PFSK-1 (cell line): ENCODE measurements at regions not wholly inside any gene's neighbourhood (a gene's known extent, or its start where the extent isn't known, plus 50 kb on each side); places are given as distances from the start of the nearest gene placed in this dataset.

Source experiments
- FOXP2 ChIP-seq: optimal IDR thresholded peaks from 2 replicates; pipeline ENCODE3; 2011; ENCODE audit warnings: borderline replicate concordance, control low read depth, inconsistent platforms; ENCODE audit not compliant: insufficient read depth; ENCODE audit errors: extremely low read length, extremely low read depth
- POLR2AphosphoS5 ChIP-seq: IDR thresholded peaks from 2 replicates; pipeline ENCODE4 v1.6.1; 2012; ENCODE audit warnings: low read depth, mild to moderate bottlenecking, control low read depth, low read length, moderate library complexity
- REST ChIP-seq, 2 experiments: IDR thresholded peaks; 2 replicates each; pipeline versions ENCODE4 v1.6.1 to v1.8.0; 2011 to 2012; ENCODE audit warnings: low read depth in 2 of 2, low read length in 2 of 2, control low read depth in 1 of 2, inconsistent platforms in 1 of 2, mild to moderate bottlenecking in 1 of 2, moderate library complexity in 1 of 2; ENCODE audit not compliant: insufficient read depth in 1 of 2
- SIN3A ChIP-seq: IDR thresholded peaks from 2 replicates; pipeline ENCODE4 v1.6.1; 2012; ENCODE audit warnings: mild to moderate bottlenecking, low read length, moderate library complexity, borderline replicate concordance; ENCODE audit not compliant: insufficient read depth
- TAF1 ChIP-seq: IDR thresholded peaks from 2 replicates; pipeline ENCODE4 v1.6.1; 2012; ENCODE audit warnings: low read length, control low read depth, borderline replicate concordance; ENCODE audit not compliant: insufficient read depth

DNA sequence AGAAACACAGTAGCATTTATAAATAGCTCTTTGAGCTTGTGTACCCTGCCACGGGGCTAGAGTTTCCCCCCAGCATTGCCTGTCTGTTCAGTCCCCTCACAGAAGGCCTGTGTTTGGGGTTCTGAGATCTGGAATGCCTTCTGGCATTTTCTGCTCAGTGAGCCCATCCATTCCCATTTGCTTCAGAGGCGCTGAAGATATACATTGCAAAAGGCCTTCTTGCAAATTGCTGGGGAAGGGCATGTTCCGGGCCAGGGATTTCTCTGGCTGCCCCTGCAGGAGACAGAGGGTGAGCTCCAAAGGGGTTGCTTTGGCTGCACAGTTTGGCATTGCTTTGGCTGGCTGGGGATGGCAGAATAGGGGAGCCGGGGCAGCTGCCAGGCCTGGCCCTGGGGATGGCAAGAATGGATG is 308.4 kb downstream of the MSX2 start:
- TF ChIP-seq SIN3A: no peak
- no peak for TF ChIP-seq FOXP2
- no peak for TF ChIP-seq TAF1
- TF ChIP-seq REST (IDR thresholded peaks at IDR 0.05; ENCODE audit: insufficient read depth in 1 of 2, low read depth in 2 of 2, low read length in 2 of 2): no peak
- TF ChIP-seq POLR2AphosphoS5: no peak

GRCh38 chr5:175032013-175032412 is 307.6 kb downstream of the MSX2 start:
- TF ChIP-seq SIN3A: no peak
- no peak for TF ChIP-seq REST (IDR thresholded peaks at IDR 0.05; ENCODE audit: insufficient read depth in 1 of 2, low read depth in 2 of 2, low read length in 2 of 2)
- no peak for TF ChIP-seq FOXP2
- no peak for TF ChIP-seq TAF1
- no peak for TF ChIP-seq POLR2AphosphoS5

GRCh38 chr5:175027390-175027789 is 303.0 kb downstream of the MSX2 start:
- TF ChIP-seq FOXP2 (no peak), SIN3A (no peak), TAF1 (no peak), REST (IDR thresholded peaks at IDR 0.05; ENCODE audit: insufficient read depth in 1 of 2, low read depth in 2 of 2, low read length in 2 of 2) (no peak), POLR2AphosphoS5 (no peak)

GRCh38 chr5:175025077-175025476 is 300.7 kb downstream of the MSX2 start:
- TF ChIP-seq TAF1 (no peak), FOXP2 (no peak), REST (IDR thresholded peaks at IDR 0.05; ENCODE audit: insufficient read depth in 1 of 2, low read depth in 2 of 2, low read length in 2 of 2) (no peak), POLR2AphosphoS5 (no peak), SIN3A (no peak)
